Esophagus mucosa (tissue), 1 donor: ENCODE measurements at regions not wholly inside any gene's neighbourhood (a gene's known extent, or its start where the extent isn't known, plus 50 kb on each side); places are given as distances from the start of the nearest gene placed in this dataset.
A peak's percentile ranks its signal among the peaks of the same experiment; 100 is the strongest.

Experiments
- ATAC-seq: fragments of 200-7000 bp; cut with Tn5 transposase; one replicate; pipeline ENCODE4 v1.9.1; 2020
- donor health status: DM: yes; HTN: yes; CAD: no.

GRCh38 chr15:81478354-81478753 is 104.3 kb upstream of the TMC3 start:
- ATAC-seq, result no peak

DNA sequence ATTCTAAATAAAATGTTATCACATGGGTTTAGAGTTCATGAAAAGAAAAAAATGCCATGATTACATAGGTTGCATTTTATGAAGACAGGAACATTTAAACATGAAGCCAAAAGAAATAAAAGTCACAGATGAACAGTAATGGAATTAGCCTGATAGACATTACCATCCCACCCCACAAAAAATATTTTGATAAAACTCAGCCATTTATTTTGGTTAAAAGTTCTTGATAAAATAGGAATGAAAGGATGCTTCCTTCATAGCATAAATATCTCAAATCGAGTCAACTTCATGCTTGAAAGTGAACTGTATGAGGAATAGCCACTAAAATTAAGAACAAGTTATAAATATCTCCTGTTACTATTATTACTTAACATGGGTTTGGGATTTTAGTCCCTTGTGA is 101.9 kb upstream of the TMC3 start:
- ATAC-seq, result no peak

GRCh38 chr15:81475471-81475870 is 101.5 kb upstream of the TMC3 start:
- no peak for ATAC-seq

GRCh38 chr15:81473946-81474345 is 99.9 kb upstream of the TMC3 start:
- ATAC-seq, result no peak

- ATAC-seq, result no peak
These were observed 99.2 kb upstream of the TMC3 start for GRCh38 chr15:81473177-81473576.

GRCh38 chr15:81471151-81471550 is 97.1 kb upstream of the TMC3 start:
- no peak for ATAC-seq

- peak; percentile 50 for ATAC-seq
These were observed 95.1 kb upstream of the TMC3 start for GRCh38 chr15:81469154-81469553.

DNA sequence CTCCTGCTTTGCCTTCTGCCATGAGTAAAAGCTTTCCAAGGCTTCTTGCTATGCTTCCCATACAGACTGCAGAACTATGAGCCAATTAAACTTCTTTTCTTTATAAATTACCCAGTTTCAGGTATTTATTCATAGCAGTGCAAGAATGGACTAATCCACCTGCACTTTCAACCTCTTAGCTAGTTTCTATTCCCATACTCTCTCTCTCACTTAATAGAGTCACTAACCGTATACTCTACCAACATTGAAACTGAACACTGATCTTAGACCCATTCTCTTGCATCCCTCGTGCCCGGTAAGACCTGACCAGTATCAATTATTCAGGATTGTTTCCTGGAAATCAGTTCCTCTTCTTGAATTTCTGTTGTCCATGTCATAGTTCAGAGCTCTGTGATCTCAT is 92.7 kb upstream of the TMC3 start:
- no peak for ATAC-seq

GRCh38 chr15:81454024-81454423 is 80.0 kb upstream of the TMC3 start:
- no peak for ATAC-seq

DNA sequence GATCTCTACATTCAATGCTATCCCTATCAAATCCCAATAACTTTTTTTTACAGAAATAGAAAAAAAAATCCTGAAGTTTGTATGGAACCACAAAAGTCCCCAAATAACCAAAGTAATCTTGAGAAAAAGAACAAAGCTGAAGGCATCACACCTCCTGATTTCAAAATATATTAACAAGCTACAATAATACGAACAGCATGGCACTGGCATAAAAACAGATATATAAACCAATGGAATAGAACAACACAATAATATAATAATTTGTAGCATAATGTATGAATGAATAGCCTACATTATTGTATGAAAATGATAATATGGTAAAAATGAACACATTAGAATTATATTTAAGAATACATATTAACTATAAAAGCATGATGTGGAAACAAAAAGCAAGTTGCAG is 76.7 kb upstream of the TMC3 start:
- ATAC-seq, result no peak

- no peak for ATAC-seq
These were observed 75.9 kb upstream of the TMC3 start for GRCh38 chr15:81449836-81450474.

DNA sequence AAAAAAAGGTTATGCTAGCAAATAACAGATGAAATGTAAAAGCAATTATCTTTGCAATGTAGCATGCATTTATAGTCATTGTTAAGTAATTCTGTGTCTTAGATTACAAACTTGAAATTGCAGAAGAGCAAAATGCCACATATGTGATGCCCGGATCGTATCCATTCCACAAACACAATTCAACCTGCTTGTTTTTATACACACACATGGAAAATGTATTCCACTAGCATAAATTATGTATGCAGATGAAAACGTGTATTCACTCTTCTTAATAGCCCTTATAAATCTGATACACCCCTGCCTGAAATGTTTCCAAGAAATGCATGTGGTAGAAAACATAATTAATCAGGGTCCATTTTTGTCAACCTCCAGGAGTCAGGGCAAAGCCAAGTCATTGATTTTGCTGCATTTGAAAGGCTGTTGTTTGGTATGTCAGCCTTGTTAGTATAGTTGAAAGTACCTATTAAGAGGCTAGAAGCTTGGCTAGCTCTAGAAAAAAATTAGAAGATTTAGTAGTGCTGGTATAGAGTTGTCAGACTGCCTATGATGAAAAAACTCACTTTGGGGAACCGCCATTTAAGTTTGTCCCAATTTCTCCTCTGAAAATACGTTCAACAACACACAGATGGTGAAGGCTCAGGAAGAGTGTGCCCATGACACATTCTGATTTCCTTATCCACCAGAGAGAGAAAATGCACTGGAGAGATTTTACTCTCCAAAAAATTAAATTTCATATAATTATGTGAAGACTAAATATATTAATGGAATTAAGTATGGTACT is 69.2 kb upstream of the TMC3 start:
- no peak for ATAC-seq

DNA sequence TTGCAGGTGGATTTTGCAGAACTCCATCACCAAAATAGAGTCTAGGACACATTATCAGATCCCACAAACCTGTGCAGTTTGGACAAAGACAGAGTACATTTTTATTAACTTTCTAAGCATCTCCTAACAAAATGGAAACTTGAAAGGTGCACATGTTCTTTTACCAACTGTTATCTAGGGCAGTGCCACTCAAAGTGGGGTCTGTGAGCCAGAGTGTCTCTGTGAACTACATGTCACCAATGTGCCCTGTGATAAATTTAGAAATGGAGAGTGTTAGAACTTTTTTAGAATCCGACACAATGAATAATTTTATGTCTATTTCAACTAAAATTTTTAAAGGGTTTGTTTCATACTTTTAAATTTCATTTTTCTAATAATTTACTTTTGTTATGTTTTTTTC is 68.4 kb upstream of the TMC3 start:
- ATAC-seq, result no peak

GRCh38 chr15:81434851-81435250 is 60.8 kb upstream of the TMC3 start:
- ATAC-seq, result no peak

- ATAC-seq, result no peak
These were observed 59.4 kb upstream of the TMC3 start for GRCh38 chr15:81433462-81433861.

DNA sequence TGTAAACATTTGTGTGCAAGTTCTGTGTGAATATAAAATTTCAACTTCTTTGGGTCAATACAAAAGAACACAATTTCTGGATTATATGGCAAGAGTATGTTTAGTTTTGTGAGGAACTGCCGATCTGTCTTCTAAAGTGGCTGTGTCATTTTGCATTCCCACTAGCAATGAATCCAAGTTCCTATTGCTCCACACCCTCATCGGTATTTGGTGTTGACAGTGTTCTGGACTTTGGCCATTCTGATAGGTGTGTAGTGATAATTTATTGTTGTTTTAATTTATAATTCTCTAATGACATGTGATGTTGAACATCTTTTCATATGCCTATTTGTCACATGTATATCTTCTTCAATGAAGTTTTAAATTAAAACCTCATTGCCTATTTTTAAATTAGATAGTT is 58.2 kb upstream of the TMC3 start:
- ATAC-seq, result no peak

DNA sequence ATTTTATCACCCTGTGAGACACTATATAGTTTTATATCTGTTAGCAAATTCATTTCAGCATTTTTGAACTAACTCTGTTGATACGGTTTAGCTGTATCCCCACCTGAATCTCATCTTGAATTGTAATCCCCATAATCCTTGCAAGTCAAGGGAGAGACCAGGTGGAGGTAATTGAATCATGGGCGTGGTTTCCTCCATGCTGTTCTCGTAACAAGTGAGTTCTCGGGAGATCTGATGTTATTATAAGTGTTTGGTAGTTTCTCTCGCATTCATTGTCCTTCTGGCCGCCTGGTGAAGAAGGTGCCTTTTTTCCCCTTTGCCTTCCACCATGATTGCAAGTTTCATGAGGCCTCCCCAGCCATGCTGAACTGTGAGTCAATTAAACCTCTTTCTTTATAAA is 53.2 kb upstream of the TMC3 start:
- no peak for ATAC-seq

DNA sequence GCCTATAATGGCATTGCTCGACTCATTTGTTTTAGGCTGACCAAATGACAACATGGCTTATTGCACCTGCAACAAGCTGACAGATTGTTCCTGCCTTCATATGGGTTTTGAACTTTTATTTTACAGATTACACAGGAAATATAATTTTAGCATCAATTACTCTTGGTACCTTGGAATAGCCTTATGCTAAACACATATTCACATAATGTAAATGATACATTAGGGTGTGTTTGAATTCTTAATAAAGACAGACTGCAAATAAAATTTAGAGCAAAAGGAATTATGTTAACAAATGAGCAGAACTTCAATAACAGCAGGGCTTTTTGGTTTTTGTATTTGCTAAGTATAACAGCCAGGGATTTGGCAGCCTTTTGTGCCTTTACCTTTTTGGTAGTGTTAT is 51.9 kb upstream of the TMC3 start:
- ATAC-seq, result no peak
